Dendritic cell treated with granulocyte-macrophage colony-stimulating factor and Interleukin-4, amounts not matched to agents 40 ng/mL and 50 ng/mL, for 4 days (primary cell): ENCODE measurements at regions not wholly inside any gene's neighbourhood (a gene's known extent, or its start where the extent isn't known, plus 50 kb on each side); places are given as distances from the start of the nearest gene placed in this dataset.

Experiments
- H3K27ac Mint-ChIP-seq: one replicate; pipeline ENCODE4 v1.8.0; 2022; ENCODE audit warnings: mild to moderate bottlenecking, mixed read lengths
- H3K27me3 Mint-ChIP-seq: one replicate; pipeline ENCODE4 v1.8.0; 2022; ENCODE audit warnings: mild to moderate bottlenecking, mixed read lengths
- H3K36me3 Mint-ChIP-seq: one replicate; pipeline ENCODE4 v1.8.0; 2022; ENCODE audit warnings: low read depth, mixed read lengths
- H3K4me1 Mint-ChIP-seq: one replicate; pipeline ENCODE4 v1.8.0; 2022; ENCODE audit warnings: low read depth, mixed read lengths
- H3K4me3 Mint-ChIP-seq: one replicate; pipeline ENCODE4 v1.8.0; 2022; ENCODE audit warnings: mild to moderate bottlenecking, moderate library complexity, mixed read lengths
- H3K9me3 Mint-ChIP-seq: one replicate; pipeline ENCODE4 v1.8.0; 2022; ENCODE audit warnings: mixed read lengths
- intact Hi-C: fragments of 100-400 bp; cut with micrococcal nuclease; formaldehyde crosslinking; loops from one replicate; pipeline ENCODE4 v1.15.0; 2022

- Mint-ChIP-seq H3K9me3 (no peaks in the 10 kb centered on the region), H3K27ac (no peak overlapping the region), H3K36me3 (no peaks in the 10 kb centered on the region), H3K27me3 (peaks cover 17% of the 10 kb centered on the region), H3K4me3 (no peak overlapping the region), H3K4me1 (no peaks in the 10 kb centered on the region)
- intact Hi-C loops: no loop called here
These were observed 243.9 kb upstream of the CIBAR2 start for GRCh38 chr16:85356157-85356556.

GRCh38 chr16:85357323-85357722 is 245.1 kb upstream of the CIBAR2 start:
- Mint-ChIP-seq H3K4me1 (no peaks in the 10 kb centered on the region), H3K27ac (no peak overlapping the region), H3K4me3 (no peak overlapping the region), H3K9me3 (no peaks in the 10 kb centered on the region), H3K27me3 (peaks cover 17% of the 10 kb centered on the region), H3K36me3 (no peaks in the 10 kb centered on the region)
- intact Hi-C loops: no loop called here

- no peak overlapping the region for H3K4me3 Mint-ChIP-seq
- no peaks in the 10 kb centered on the region for H3K36me3 Mint-ChIP-seq
- H3K27ac Mint-ChIP-seq: no peak overlapping the region
- H3K27me3 Mint-ChIP-seq: peaks cover 17% of the 10 kb centered on the region
- H3K9me3 Mint-ChIP-seq: no peaks in the 10 kb centered on the region
- no peaks in the 10 kb centered on the region for H3K4me1 Mint-ChIP-seq
- intact Hi-C loops: no loop called here
These were observed 245.7 kb upstream of the CIBAR2 start for GRCh38 chr16:85357924-85358505.

- no peak overlapping the region for H3K27ac Mint-ChIP-seq
- H3K27me3 Mint-ChIP-seq: peaks cover 15% of the 10 kb centered on the region
- H3K4me1 Mint-ChIP-seq: no peaks in the 10 kb centered on the region
- no peaks in the 10 kb centered on the region for H3K9me3 Mint-ChIP-seq
- intact Hi-C loops: no loop called here
- no peak overlapping the region for H3K4me3 Mint-ChIP-seq
- H3K36me3 Mint-ChIP-seq: no peaks in the 10 kb centered on the region
These were observed 246.5 kb upstream of the CIBAR2 start for GRCh38 chr16:85358704-85359146.

- intact Hi-C loops: no loop called here
- Mint-ChIP-seq H3K27me3 (peaks cover 10% of the 10 kb centered on the region), H3K4me1 (no peaks in the 10 kb centered on the region), H3K36me3 (no peaks in the 10 kb centered on the region), H3K9me3 (no peaks in the 10 kb centered on the region), H3K4me3 (no peak overlapping the region), H3K27ac (no peak overlapping the region)
These were observed 247.0 kb upstream of the CIBAR2 start for GRCh38 chr16:85359147-85359822.

- Mint-ChIP-seq H3K36me3 (no peaks in the 10 kb centered on the region), H3K4me1 (no peaks in the 10 kb centered on the region), H3K27ac (no peak overlapping the region), H3K4me3 (no peak overlapping the region), H3K9me3 (no peaks in the 10 kb centered on the region), H3K27me3 (peaks cover 6% of the 10 kb centered on the region)
- intact Hi-C loops: no loop called here
These were observed 248.3 kb upstream of the CIBAR2 start for GRCh38 chr16:85360323-85361277.

GRCh38 chr16:85361441-85362118 is 249.3 kb upstream of the CIBAR2 start:
- intact Hi-C loops: no loop called here
- H3K4me1 Mint-ChIP-seq: no peaks in the 10 kb centered on the region
- H3K9me3 Mint-ChIP-seq: no peaks in the 10 kb centered on the region
- H3K4me3 Mint-ChIP-seq: no peak overlapping the region
- H3K27me3 Mint-ChIP-seq: peaks cover 10% of the 10 kb centered on the region
- no peak overlapping the region for H3K27ac Mint-ChIP-seq
- H3K36me3 Mint-ChIP-seq: no peaks in the 10 kb centered on the region

- Mint-ChIP-seq H3K27ac (no peak overlapping the region), H3K36me3 (no peaks in the 10 kb centered on the region), H3K27me3 (peaks cover 15% of the 10 kb centered on the region), H3K4me1 (no peaks in the 10 kb centered on the region), H3K4me3 (no peak overlapping the region), H3K9me3 (no peaks in the 10 kb centered on the region)
- intact Hi-C loops: no loop called here
These were observed 250.2 kb upstream of the CIBAR2 start for GRCh38 chr16:85362443-85362842.

GRCh38 chr16:85363427-85363826 is 249.7 kb upstream of the GSE1 start:
- Mint-ChIP-seq H3K4me1 (no peaks in the 10 kb centered on the region), H3K9me3 (no peaks in the 10 kb centered on the region), H3K27me3 (peaks cover 15% of the 10 kb centered on the region), H3K27ac (no peak overlapping the region), H3K36me3 (no peaks in the 10 kb centered on the region), H3K4me3 (no peak overlapping the region)
- intact Hi-C loops: no loop called here

- Mint-ChIP-seq H3K9me3 (no peaks in the 10 kb centered on the region), H3K27ac (no peak overlapping the region), H3K4me3 (no peak overlapping the region), H3K4me1 (no peaks in the 10 kb centered on the region), H3K27me3 (peaks cover 15% of the 10 kb centered on the region), H3K36me3 (no peaks in the 10 kb centered on the region)
- intact Hi-C loops: no loop called here
These were observed 249.2 kb upstream of the GSE1 start for GRCh38 chr16:85363881-85364280.

- H3K27me3 Mint-ChIP-seq: peaks cover 20% of the 10 kb centered on the region
- intact Hi-C loops: no loop called here
- H3K27ac Mint-ChIP-seq: no peak overlapping the region
- H3K4me3 Mint-ChIP-seq: no peak overlapping the region
- no peaks in the 10 kb centered on the region for H3K36me3 Mint-ChIP-seq
- H3K9me3 Mint-ChIP-seq: no peaks in the 10 kb centered on the region
- H3K4me1 Mint-ChIP-seq: no peaks in the 10 kb centered on the region
These were observed 248.6 kb upstream of the GSE1 start for GRCh38 chr16:85364323-85365040.

- Mint-ChIP-seq H3K27ac (no peak overlapping the region), H3K36me3 (no peaks in the 10 kb centered on the region)
These were observed 248.0 kb upstream of the GSE1 start for GRCh38 chr16:85365120-85365519.

GRCh38 chr16:85366031-85366763 is 246.9 kb upstream of the GSE1 start:
- intact Hi-C loops: no loop called here
- H3K27ac Mint-ChIP-seq: no peak overlapping the region
- no peak overlapping the region for H3K4me3 Mint-ChIP-seq
- H3K36me3 Mint-ChIP-seq: no peaks in the 10 kb centered on the region
- H3K27me3 Mint-ChIP-seq: peaks cover 23% of the 10 kb centered on the region
- no peaks in the 10 kb centered on the region for H3K4me1 Mint-ChIP-seq
- H3K9me3 Mint-ChIP-seq: no peaks in the 10 kb centered on the region

More at GRCh38 chr16:85365120-85365519, 248.0 kb upstream of the GSE1 start:
- H3K9me3 Mint-ChIP-seq: no peaks in the 10 kb centered on the region
- peaks cover 21% of the 10 kb centered on the region for H3K27me3 Mint-ChIP-seq
- intact Hi-C loops: no loop called here
- no peak overlapping the region for H3K4me3 Mint-ChIP-seq
- no peaks in the 10 kb centered on the region for H3K4me1 Mint-ChIP-seq
